D721Med (cell line): ENCODE measurements at regions not wholly inside any gene's neighbourhood (a gene's known extent, or its start where the extent isn't known, plus 50 kb on each side); places are given as distances from the start of the nearest gene placed in this dataset.

ENCODE experiments used
- DNase-seq: peaks from one replicate; pipeline ENCODE4 v3.0.0; 2011; ENCODE audit warnings: low spot score; ENCODE audit not compliant: insufficient read length
- FAIRE-seq: peaks from 2 replicates; lab custom pipeline; 2011; peaks lifted over from hg19 to GRCh38; lab: Jason Lieb, UNC
- TF ChIP-seq, protein P1 (sequence below): IDR thresholded peaks from 2 replicates; pipeline ENCODE4 v1.5.1; 2012; ENCODE audit warnings: mild to moderate bottlenecking, control low read depth; ENCODE audit not compliant: insufficient read depth; ENCODE audit errors: missing control alignments

DNA sequence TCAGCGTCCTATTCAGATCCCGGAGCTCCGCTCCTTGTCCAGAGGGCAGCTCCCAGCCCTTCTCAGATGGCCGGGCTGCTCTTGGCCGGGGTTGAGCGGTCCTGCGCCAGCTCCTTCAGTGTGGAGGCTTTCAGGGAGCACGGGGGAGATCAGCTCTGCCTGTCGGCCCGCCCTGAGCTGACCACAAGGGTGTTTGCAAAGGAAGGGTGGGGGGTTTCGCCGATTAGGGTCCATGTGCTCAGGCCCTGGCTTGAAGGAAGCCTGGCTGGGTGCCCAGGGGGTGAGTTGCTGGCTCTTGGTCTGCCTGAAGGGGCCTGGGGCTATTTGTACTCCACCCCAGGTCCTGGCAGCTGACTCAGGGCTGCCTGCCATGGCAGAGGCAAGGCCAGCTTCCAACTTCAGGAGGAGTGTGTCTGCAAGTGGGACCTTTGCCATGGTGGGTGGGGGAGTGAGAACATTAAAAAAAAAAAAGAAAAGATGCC is 250.1 kb upstream of the KLF4 start:
- DNase-seq (no peak), FAIRE-seq (no peak)
- TF ChIP-seq, protein P1, sequence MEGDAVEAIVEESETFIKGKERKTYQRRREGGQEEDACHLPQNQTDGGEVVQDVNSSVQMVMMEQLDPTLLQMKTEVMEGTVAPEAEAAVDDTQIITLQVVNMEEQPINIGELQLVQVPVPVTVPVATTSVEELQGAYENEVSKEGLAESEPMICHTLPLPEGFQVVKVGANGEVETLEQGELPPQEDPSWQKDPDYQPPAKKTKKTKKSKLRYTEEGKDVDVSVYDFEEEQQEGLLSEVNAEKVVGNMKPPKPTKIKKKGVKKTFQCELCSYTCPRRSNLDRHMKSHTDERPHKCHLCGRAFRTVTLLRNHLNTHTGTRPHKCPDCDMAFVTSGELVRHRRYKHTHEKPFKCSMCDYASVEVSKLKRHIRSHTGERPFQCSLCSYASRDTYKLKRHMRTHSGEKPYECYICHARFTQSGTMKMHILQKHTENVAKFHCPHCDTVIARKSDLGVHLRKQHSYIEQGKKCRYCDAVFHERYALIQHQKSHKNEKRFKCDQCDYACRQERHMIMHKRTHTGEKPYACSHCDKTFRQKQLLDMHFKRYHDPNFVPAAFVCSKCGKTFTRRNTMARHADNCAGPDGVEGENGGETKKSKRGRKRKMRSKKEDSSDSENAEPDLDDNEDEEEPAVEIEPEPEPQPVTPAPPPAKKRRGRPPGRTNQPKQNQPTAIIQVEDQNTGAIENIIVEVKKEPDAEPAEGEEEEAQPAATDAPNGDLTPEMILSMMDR, result no peak

DNA sequence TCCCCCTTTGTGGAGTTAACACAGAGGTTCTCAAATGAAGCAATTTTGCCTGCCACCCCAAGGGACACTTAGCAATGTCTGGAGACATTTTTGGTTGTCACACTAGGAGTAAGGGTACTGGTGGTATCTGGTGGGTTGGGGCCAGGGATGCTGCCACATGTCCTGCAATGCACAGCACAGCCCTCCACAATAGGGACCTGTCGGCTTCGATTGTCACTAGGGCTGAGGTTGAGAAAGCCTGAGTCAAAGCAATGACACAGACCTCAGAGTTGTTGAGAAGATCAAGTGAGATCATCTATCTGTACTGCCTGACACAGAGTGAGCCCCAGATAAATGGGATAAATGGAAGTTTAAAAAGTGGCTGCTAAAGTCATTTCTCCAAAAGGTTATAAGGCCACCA is 249.2 kb upstream of the KLF4 start:
- FAIRE-seq, result no peak
- no peak for DNase-seq
- TF ChIP-seq, protein P1, result no peak

DNA sequence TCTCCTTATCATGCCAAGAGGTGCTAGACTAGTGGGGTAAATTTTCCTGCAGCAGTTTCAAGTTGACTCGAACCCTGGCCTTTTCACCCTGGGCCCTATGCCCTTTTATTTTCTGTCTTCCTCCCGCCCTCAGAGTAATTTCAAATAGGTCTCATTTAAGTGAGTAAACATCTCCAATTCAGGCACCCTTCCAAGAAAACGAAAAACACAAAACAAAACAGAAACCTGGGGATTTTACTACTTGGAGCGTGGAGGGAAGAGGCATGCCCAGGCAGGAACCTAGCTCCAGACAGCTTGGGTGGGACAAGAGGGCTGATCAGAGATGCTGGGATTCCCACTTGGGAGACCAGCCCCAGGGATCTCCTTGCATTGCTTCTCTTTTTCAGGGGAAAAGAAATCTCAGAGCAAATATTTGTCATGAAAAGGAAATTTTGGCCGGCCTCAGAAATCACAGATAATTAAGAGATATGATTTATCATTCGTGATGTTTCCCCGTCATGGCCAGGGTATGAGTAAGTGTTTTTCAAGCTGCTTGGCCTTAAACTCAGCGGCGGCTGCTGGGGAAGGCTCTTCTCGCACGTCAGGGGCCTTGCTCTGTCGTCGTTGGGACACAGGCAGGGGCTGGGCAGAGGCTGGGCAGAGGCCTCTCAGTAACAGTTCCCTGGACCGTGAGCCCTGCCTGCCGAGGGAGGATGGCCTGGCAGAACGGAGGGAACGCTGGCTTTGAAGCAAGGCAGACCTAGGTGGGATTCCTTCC is 248.6 kb upstream of the KLF4 start:
- no peak for DNase-seq
- TF ChIP-seq, protein P1, result no peak
- no peak for FAIRE-seq

DNA sequence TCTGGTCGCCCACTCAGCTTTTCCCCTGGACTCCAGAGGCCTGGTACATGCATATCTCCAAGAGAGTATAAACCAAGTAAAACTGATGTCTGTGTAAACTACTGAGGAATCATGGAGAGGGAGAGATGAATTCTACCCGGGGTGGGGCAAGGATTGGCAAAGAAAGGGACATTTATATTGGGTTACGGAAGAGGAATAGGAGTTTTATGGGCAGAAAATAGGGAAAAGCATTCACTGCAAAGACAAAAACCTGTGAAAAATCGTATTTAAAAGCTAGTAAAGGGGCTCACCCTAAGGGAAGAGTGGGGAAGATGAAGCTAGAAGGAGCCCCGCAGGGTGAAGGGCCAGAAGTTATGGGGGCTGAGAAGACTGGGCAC is 248.0 kb upstream of the KLF4 start:
- TF ChIP-seq, protein P1, result no peak
- no peak for FAIRE-seq
- no peak for DNase-seq

DNA sequence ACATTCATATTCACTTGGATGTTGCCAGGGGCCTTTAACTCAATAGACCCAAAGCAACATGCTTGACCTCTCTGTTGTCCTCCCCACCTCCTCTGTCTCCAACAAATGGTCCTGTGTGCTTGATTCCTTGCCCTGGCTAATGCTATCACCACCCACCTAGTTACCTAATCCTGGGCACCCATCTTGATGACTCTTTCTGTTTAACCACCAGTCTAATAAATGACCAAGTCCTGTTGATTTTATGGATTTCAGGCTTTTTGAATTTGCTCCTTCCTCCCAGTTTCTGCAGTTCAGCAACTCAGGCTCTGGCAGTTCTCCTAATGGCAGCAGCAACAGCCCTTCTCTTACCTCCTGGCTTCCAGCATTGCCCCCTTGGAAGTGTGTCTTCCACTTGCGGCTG is 246.3 kb upstream of the KLF4 start:
- FAIRE-seq (no peak), DNase-seq (no peak)
- TF ChIP-seq, protein P1, result no peak

DNA sequence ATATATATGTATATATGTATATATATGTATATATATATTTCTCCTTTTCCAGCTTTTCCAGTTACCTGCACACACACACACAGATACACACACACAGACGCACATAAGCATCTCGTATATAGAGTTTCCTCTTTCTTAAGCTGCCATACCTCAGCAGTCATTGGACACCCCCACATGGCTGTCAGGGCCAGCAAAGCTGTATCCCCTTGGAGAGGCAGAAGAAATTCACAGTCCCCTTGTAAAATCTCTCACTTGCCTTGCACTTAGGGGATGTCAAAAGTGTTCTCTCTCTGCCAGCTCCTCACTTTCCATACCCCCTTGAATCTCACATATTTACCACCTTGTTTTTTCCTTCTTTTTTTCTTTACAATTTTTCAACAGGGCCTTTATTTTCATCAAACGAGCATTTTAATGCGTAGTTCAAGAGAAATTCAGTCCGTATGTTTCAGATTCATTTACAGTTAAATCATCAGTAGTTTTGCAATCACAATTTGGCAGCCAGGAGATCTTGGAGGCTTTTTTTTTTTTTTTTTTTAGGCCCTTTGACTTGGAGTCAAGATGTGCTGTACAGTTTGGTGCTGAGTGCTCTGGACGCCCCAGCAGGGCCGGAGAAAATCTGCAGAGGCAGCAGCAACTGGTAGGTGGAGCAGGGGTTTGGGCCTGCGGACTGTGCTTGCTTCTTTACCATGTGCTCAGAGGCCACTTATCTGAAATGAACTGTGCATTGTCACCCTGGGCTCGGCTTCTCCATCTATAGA is 244.9 kb upstream of the KLF4 start:
- DNase-seq (no peak), FAIRE-seq (no peak)
- TF ChIP-seq, protein P1, result no peak

DNA sequence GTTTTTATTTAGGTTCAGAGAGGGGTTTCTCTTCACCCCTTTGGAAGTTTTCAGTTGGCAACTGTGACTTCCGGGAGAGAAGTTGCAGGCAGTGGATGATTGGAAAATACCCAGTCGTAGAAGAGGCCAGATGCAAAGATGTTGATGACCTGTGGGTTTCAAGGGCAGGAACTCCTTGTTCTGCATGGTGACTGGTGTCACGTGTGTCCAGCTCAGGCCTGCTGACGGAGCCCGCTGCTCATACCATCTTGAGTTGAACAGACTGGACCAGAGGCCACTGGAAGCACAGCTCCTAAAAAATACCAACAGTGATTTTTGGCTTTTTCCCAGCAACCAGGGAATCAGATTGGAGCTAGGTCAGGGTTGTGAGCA is 243.9 kb upstream of the KLF4 start:
- no peak for DNase-seq
- TF ChIP-seq, protein P1, result no peak
- no peak for FAIRE-seq
